HG03135 (cell line): ENCODE measurements at regions not wholly inside any gene's neighbourhood (a gene's known extent, or its start where the extent isn't known, plus 50 kb on each side); places are given as distances from the start of the nearest gene placed in this dataset.
"Not testable (repeated sequence)": the region's sequence is repeated elsewhere in the genome, so short reads cannot be mapped to it uniquely, and the experiment has no call there.

Experiments
- ATAC-seq: cut with Tn5 transposase; IDR thresholded peaks from one replicate; pipeline ENCODE4 v1.9.1; 2021; ENCODE audit warnings: mild to moderate bottlenecking, moderate library complexity; ENCODE audit not compliant: unreplicated experiment

DNA sequence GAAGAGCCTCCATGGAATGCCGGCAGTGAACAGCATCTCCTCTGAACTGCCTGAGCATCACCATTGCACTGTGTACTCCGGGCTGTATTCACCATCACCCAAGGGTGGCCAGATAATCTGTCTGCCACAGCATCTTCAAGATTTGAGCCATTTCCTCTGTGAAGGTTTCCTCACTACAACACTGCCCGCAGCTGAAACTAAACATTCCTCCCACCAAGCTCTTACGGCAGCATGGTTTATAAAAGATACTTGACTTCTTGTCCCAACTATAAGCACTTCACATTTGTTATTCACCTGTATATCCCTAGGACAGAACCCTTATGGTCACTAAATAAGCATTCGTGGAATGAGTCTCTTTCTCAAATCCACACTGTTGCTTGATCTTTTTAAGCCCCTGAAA lies 125.9 kb downstream of the SST start:
- no peak for ATAC-seq

GRCh38 chr3:187540847-187541246 lies 129.3 kb downstream of the SST start:
- no peak for ATAC-seq

GRCh38 chr3:187536185-187536584 lies 134.0 kb downstream of the SST start:
- no peak for ATAC-seq

- no peak for ATAC-seq
These were observed 136.4 kb downstream of the SST start for GRCh38 chr3:187533797-187534196.

DNA sequence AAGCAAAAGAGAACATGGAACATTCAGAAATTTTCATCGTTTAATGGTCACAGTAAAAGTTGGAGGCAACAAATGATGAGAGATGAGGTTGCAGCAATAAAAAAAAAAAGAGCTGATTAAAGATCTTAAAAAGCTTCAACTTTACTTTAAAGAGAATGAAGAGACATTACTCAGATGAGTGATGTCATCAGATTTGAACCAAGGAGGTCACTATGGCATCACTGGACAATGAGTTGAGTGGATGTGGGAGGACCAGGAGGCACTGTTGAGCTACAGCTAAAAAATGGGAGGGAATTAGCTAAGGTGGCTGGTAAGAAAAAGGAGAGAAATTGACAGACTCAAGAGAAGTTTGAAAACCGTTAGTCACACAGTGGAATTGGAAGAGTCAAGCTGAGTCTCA lies 138.4 kb downstream of the SST start:
- ATAC-seq: no peak

DNA sequence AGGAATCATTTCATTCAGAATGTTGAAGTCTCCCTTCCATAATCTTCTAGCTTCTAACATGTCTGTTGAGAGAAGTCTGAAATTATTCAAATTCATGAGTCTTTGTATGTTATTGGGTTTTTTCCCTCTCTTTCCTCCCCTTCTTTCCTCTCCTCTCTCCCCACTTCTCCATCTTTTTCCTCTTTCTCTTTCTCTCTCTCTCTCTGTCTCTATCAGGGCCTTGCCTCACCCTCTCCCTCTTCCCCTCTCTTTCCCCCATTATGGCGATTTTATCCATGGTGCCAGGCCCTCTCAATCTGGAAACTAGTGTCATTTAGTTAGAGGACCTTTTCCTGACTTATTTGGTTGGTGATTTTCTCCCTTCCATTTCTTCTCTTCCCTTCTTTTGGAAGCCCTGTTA lies 147.3 kb downstream of the SST start:
- ATAC-seq: no peak

GRCh38 chr3:187522293-187522692 lies 147.9 kb downstream of the SST start:
- no peak for ATAC-seq

- no peak for ATAC-seq
These were observed 148.6 kb downstream of the SST start for GRCh38 chr3:187521546-187521945.

GRCh38 chr3:187520027-187520945 lies 149.9 kb downstream of the SST start:
- no peak for ATAC-seq

DNA sequence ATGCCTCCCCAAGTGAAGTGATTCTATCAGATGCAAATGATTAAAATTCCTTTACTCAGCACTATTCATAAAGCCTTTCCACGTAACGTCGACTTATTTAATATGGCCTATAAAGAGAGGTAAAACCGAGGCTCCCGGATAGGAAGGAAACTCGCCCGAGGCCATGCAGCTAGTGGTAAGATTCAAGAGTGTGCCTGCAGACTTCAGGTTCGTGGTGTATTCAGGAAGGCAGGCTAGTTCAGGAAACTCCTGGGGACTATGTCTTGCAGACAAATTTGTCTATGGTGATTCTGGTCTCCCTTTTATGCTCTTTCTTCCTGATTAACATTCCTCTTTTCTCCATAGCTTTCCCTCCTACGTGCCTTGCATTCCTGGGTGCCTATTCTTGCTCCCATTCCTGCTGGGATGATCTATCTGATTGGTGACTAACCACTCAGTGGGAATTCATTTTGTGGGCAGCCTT lies 150.7 kb downstream of the SST start:
- no peak for ATAC-seq

DNA sequence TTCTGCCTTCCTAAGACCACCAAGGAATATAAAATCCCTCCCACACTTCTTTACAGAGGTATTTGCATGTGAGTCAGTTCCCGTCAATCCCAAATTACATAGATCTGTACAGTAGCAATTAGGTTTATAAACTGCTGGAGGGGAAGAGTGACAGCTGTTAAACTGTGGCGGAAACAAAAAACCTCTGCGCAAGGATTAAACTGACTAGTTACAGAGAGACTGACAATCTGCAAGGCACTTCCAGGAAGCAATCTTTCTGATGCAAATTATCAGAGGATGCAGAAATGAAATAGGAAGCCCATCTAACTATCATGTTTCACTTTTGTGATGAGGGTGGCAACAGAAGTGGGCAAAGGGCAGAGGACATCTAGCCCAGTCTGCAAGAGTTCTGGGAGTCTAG lies 150.4 kb downstream of the RTP4 start:
- ATAC-seq: no peak

DNA sequence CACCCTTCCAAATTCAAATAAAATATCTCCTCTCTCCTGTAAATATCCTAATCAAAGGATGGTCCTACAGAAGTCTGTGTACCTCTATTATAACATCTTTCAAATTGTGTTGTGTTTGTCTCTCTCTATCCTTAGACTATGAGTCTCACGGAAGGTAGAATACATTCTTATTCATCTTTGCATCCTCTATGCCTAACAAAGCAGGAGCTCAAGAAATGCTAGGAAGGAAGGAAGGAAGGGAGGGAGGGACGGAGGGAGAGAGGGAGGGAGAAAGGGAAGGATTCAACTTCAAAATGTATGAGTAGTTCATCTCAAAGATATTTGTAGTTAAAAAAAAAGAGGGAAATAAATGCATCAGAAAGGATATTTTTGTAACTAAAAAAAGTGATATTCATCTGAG lies 150.0 kb downstream of the RTP4 start:
- no peak for ATAC-seq

DNA sequence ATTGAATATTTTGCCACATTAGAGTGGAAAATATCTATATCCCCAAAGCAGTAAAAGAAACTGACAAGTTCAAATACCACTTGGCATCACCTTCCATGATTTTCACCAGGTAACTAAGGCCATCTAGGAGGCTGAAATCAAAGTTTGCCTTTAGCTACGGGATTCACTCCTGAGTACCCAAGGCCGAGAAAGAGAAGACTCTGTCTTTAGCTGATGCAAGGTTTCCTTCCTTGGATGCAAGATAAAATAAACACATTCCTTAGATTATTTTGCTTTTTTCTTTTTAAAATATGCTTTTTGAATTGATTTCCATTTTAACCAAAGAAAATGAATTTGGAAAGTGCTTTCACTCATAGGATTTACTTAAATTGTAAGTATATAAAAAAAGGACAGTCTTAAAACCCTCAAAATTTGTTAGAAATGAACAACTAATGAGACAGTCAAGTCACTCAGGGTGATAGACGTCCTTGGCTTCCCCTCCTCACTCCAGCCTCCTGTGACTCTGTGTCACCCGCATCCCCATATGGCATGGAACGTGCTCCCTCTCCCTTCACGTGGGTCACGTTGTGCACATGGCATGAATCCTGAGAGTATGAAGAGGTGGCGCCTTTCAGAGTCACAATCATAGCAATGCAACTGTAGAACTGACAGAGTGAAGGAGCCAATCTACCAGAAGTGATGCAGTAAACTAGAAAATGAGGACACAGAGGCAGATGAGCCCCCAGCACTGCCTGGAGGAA lies 148.4 kb downstream of the RTP4 start:
- no peak for ATAC-seq

DNA sequence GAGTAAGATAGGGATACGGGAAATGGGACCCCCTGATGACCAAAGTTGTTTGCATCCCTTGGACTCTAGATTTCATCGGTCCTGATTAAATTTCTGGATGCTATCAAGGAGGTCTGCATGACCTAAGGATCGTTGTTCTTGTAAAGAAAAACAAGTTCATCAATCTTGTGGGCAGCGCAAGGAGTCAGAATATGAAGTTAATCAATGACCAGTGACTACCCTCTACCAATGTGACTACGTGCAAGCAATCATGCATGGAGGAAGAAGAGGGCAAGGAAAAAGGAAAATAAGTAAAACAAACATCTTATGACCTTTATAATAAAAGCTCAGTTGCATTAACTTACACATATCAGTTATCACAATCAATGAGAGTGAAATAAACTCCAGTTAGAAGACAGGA lies 139.7 kb downstream of the RTP4 start:
- no peak for ATAC-seq

DNA sequence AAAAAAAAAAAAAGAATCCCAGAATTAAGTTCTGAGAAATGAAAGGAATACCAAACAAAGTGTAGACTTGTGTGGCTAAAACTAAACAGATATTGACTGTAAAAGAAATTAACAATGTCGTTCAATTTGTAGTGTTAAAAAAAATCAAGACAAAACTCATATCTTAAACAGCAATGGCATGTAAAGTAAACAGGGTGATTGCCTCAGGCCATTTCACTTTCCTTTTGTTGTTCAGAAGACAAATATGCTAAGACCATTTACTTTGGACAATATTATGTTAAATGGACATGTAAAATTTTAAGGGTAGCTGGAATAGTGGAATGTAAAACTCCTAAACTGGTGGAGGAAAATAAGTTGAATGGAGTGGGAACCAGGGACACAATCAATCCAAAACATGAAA lies 139.1 kb downstream of the RTP4 start:
- ATAC-seq: no peak

DNA sequence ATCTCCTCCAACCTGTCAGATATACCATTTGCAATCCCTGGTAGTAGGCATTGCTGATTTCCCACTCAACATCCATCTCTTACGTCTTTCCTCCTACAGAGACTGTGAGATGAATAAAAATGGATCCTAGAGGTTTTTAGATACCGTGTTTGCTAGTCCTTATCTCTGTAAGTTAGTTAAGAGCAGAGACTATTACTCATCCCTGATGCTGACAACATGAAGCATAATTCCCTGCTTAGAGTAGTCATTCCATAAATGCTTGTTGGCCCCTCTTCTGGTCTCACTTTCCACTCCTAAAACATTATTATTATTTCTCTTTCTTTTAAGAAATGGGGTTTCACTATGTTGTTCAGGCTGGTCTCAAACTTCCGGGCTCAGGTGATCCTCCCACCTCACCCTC lies 136.2 kb downstream of the RTP4 start:
- ATAC-seq: no peak

DNA sequence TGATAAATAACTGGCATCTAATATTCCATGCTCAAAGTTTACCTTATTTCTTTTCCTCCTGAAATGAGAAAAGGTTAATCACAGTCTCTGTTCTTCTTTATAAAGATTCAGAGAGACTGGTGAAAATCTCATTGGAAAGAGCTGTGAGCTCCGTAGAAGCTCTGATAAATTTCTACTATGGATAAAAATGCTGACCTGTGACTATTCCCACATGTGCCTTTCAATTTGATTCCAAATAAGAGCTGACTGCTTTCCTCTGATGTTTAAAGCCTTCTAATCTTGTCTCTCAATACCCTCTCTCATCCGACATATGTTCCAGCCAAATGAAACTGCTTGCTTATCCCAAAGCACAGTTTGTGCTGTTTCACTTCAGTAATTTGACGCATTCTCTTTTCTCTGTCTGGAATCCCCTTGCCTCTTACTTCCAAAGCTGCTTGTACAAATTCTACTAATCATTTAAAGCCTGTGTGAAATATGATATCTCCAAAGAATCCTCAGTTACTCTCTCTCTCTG lies 130.1 kb downstream of the RTP4 start:
- no peak for ATAC-seq

GRCh38 chr3:187497052-187497451 lies 128.9 kb downstream of the RTP4 start:
- no peak for ATAC-seq

DNA sequence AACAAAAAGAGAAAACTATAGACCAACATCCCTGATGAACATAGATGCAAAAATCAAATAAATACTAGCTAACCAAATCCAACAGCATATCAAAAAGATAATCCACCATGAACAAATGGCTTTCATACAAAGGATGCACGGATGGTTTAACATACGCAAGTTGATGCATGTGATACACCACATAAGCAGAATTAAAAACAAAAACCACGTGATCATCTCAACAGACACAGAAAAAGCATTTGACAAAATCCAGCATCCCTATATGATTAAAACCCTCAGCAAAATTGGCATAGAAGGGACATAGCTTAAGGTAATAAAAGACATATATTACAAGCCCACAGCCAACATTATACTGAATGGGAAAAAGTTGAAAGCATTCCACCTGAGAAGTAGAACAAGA lies 125.9 kb downstream of the RTP4 start:
- ATAC-seq: not testable (repeated sequence)

- ATAC-seq: no peak
These were observed 123.2 kb downstream of the RTP4 start for GRCh38 chr3:187491371-187491770.

- no peak for ATAC-seq
These were observed 122.2 kb downstream of the RTP4 start for GRCh38 chr3:187490366-187490765.
